Right lobe of liver (tissue), 6 donors: ENCODE measurements at regions not wholly inside any gene's neighbourhood (a gene's known extent, or its start where the extent isn't known, plus 50 kb on each side); places are given as distances from the start of the nearest gene placed in this dataset.
"Not testable (repeated sequence)": the region's sequence is repeated elsewhere in the genome, so short reads cannot be mapped to it uniquely, and the experiment has no call there.

Source experiments
- ATAC-seq, 4 donors: fragments of 200-7000 bp; cut with Tn5 transposase; one replicate each; pipeline ENCODE4 v1.9.1; 2020; ENCODE audit warnings: mild to moderate bottlenecking in 4 of 4, moderate library complexity in 4 of 4
- DNase-seq, 3 donors: peaks; one replicate each; pipeline ENCODE4 v3.0.0-alpha.2; 2020
- H3K27ac ChIP-seq, 3 donors: fragments of 200-600 bp; one replicate each; pipeline ENCODE4 v1.8.0; 2022
- H3K27me3 ChIP-seq, 2 donors: fragments of 200-600 bp; one replicate each; pipeline ENCODE4 v1.8.0; 2022
- H3K36me3 ChIP-seq, 4 donors: fragments of 200-600 bp; sonication (generic) in 1 of 4; one replicate each; pipeline versions ENCODE4 v1.5.1 to v1.8.0; 2017 to 2022; ENCODE audit warnings: control low read depth in 1 of 4
- H3K4me1 ChIP-seq, 4 donors: fragments of 200-600 bp; sonication (generic) in 1 of 4; one replicate each; pipeline versions ENCODE4 v1.5.1 to v1.8.0; 2017 to 2022; ENCODE audit warnings: control low read depth in 1 of 4
- H3K4me3 ChIP-seq, 3 donors: fragments of 200-600 bp; one replicate each; pipeline ENCODE4 v1.8.0; 2022
- H3K9me3 ChIP-seq, 4 donors: fragments of 200-600 bp; sonication (generic) in 1 of 4; one replicate each; pipeline versions ENCODE4 v1.5.1 to v1.8.0; 2017 to 2022; ENCODE audit warnings: control low read depth in 1 of 4
- POLR2A ChIP-seq: fragments of 450-650 bp; IDR thresholded peaks from one replicate; pipeline ENCODE4 v1.6.1; 2017; ENCODE audit warnings: antibody characterized with exemption, mild to moderate bottlenecking
- WGBS: methylation state at CpG from one replicate; pipeline ENCODE4 v1.1.6; 2018; ENCODE audit warnings: low coverage, low lambda C conversion rate; ENCODE audit not compliant: insufficient coverage; ENCODE audit errors: missing lambda C conversion rate; 5-methylcytosine and 5-hydroxymethylcytosine counted together
- intact Hi-C, 2 donors: fragments of 100-400 bp; cut with DNase I; formaldehyde crosslinking; loops; one replicate each; pipeline versions ENCODE4 v1.11.2 to v1.14.1; 2022
- TF ChIP-seq, protein P1 (sequence below), 4 donors: fragments of 200-600 bp in 3 of 4; fragments of 450-650 bp in 1 of 4; IDR thresholded peaks; one replicate each; pipeline versions ENCODE4 v1.5.1 to v1.8.0; 2016 to 2022; ENCODE audit warnings: antibody characterized with exemption in 4 of 4, mild to moderate bottlenecking in 2 of 4
- donor health status: DM: no; HTN: yes; CAD: no.
- donor health status: DM: no; HTN: no; CAD: no.
- donor health status: DM: no; HTN: no; CAD: no.
- donor health status: DM: no; HTN: yes; CAD: no.
- donor health status: DM: no; HTN: yes; CAD: no.

DNA sequence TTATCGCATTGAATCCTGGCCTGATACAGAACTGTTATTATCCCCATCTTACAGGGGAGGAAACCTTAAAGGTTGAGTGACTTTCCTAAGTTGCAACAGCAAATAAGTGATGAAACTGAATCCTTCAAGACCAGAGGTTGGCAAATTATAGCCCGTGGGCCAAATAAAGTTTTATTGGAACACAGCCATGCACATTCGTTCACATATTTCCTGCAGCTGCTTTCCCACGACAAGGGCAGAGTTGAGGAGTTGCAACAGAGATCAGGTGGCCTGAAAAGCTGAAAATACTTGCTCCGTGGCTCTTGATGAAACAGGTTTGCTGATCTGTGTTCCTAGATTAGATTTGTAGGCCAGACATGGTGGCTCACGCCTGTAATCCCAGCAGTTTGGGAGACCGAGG is 126.7 kb downstream of the PHETA1 start:
- DNase-seq, result no peak
- H3K36me3 ChIP-seq, result no peaks in the 10 kb centered on the region
- ATAC-seq, result no peak
- no peaks in the 10 kb centered on the region for H3K9me3 ChIP-seq
- H3K27me3 ChIP-seq, result no peaks in the 10 kb centered on the region
- intact Hi-C loops, result no loop called here
- H3K4me3 ChIP-seq, result no peak overlapping the region
- H3K27ac ChIP-seq, result no peak overlapping the region
- no peak for TF ChIP-seq POLR2A
- TF ChIP-seq, protein P1, sequence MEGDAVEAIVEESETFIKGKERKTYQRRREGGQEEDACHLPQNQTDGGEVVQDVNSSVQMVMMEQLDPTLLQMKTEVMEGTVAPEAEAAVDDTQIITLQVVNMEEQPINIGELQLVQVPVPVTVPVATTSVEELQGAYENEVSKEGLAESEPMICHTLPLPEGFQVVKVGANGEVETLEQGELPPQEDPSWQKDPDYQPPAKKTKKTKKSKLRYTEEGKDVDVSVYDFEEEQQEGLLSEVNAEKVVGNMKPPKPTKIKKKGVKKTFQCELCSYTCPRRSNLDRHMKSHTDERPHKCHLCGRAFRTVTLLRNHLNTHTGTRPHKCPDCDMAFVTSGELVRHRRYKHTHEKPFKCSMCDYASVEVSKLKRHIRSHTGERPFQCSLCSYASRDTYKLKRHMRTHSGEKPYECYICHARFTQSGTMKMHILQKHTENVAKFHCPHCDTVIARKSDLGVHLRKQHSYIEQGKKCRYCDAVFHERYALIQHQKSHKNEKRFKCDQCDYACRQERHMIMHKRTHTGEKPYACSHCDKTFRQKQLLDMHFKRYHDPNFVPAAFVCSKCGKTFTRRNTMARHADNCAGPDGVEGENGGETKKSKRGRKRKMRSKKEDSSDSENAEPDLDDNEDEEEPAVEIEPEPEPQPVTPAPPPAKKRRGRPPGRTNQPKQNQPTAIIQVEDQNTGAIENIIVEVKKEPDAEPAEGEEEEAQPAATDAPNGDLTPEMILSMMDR (IDR thresholded peaks at IDR 0.05), result no peak
- 49% methylated on average over 4 of the region's 7 CpGs for WGBS
- H3K4me1 ChIP-seq, result peaks cover 0 to 5% (median 2%) of the 10 kb centered on the region in 4 donors

DNA sequence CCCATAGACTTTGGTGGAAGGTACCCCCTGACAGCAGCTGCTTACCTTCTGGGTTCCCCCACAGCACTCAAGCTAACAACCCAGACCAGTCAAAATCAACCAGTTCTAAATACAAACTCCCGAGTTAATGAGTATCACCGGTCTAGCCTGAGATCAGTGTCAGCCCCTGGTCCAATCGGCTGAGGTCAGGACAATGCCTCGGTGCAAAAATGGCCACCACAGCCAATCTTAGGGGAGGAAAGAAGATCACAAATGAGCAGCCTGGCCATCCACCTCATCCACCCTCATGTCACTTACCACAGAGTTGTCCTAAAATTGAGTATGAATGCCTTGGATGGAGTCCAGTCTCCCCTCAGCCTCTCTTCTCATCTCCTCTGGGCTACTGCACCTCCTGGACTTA is 128.5 kb downstream of the PHETA1 start:
- TF ChIP-seq, protein P1 (IDR thresholded peaks at IDR 0.05), result no peak
- TF ChIP-seq POLR2A, result no peak
- ATAC-seq (peak in 1 of 4 donors; percentile 9), DNase-seq (no peak)
- no peak overlapping the region for H3K4me3 ChIP-seq
- H3K36me3 ChIP-seq, result no peaks in the 10 kb centered on the region
- H3K27me3 ChIP-seq, result no peaks in the 10 kb centered on the region
- 20% methylated on average over 1 of the region's 4 CpGs for WGBS
- no peak overlapping the region for H3K27ac ChIP-seq
- no peaks in the 10 kb centered on the region for H3K9me3 ChIP-seq
- H3K4me1 ChIP-seq, result no peaks in the 10 kb centered on the region
- intact Hi-C loops, result no loop called here

DNA sequence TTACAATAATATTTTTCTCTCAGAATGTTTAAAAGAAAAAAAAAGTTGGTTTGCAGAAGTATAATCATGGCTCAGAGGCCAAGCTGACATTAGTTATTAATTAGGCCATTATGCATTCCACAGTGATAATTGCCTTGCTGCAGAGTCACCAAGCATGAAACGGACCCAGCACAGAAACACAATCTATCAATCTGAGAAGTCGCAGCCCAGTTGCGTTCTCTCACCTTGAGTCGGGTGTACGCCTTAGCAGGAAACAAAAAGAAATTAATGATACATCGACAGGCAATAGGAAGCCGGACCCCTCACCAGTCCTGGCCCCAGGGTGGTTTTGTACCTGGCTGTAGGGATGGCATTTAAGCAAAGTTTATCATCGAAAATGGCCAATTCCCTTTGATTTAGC is 129.7 kb downstream of the PHETA1 start:
- TF ChIP-seq, protein P1 (IDR thresholded peaks at IDR 0.05), result no peak
- TF ChIP-seq POLR2A, result no peak
- Histone ChIP-seq H3K9me3 (no peaks in the 10 kb centered on the region), H3K27ac (no peak overlapping the region), H3K27me3 (no peaks in the 10 kb centered on the region), H3K36me3 (no peaks in the 10 kb centered on the region), H3K4me3 (no peak overlapping the region), H3K4me1 (no peaks in the 10 kb centered on the region)
- DNase-seq (no peak), ATAC-seq (no peak)
- intact Hi-C loops, result no loop called here
- 73% methylated on average over 8 of the region's 8 CpGs for WGBS

DNA sequence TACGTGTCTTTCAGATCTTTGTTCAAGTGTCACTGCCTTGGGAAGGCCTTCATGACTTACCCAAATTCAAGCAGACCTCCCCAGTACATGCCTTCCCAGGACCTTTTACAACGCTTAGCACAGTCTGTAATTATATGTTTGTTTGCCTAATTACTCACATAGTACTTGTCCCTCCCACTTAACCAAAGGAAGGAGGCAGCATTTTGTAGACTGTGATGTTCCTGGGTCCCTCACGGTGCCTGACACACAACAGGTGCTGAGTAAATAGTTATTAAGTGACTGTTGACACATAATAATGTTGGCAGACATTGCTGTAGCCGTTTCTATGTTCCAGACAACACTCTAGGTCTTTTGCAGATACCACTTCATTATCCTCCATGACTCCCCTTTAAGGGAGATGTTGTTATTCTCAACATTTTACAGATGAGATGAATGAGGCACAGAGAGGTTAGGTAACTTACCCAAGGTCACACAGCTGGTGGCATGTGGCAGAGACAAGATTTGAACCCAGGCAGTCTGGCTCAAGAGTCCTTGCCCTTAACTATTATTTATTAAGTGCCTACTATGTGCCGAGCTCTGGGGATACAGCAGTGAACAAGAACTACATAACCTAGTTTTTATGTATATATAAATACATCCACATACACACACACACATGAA is 130.7 kb downstream of the PHETA1 start:
- no peak for ATAC-seq
- H3K36me3 ChIP-seq, result no peaks in the 10 kb centered on the region
- H3K4me3 ChIP-seq, result no peak overlapping the region
- TF ChIP-seq, protein P1 (IDR thresholded peaks at IDR 0.05), result no peak
- no peak for TF ChIP-seq POLR2A
- intact Hi-C loops, result no loop called here
- no peaks in the 10 kb centered on the region for H3K9me3 ChIP-seq
- 54% methylated on average over 4 of the region's 5 CpGs for WGBS
- DNase-seq, result no peak
- no peaks in the 10 kb centered on the region for H3K4me1 ChIP-seq
- H3K27ac ChIP-seq, result no peak overlapping the region
- H3K27me3 ChIP-seq, result no peaks in the 10 kb centered on the region

DNA sequence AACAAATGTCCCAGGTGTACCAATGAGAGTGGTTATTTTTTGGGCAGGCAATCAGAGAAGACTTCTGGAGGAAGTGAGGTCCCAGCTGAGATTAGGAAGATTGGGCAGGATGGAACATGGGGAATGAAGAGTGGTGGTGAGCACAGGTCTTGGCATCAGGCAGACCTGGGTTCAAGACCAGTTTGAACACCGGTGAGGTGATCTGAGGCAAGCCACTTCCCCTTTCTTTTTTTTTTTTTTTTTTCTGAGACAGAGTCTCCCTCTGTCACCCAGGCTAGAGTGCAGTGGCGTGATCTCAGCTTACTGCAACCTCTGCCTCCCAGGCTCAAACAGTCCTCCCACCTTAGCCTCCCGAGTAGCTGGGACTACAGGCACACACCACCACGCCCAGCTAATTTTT is 134.4 kb downstream of the PHETA1 start:
- H3K4me3 ChIP-seq, H3K4me1 ChIP-seq, H3K27ac ChIP-seq, H3K36me3 ChIP-seq, DNase-seq, H3K27me3 ChIP-seq, ATAC-seq, H3K9me3 ChIP-seq, intact Hi-C loops: not testable (repeated sequence)
- WGBS, result 86% methylated on average over 3 of the region's 4 CpGs
